Testis (tissue), 2 donors: ENCODE measurements at regions not wholly inside any gene's neighbourhood (a gene's known extent, or its start where the extent isn't known, plus 50 kb on each side); places are given as distances from the start of the nearest gene placed in this dataset.

Experiments
- DNase-seq: peaks from one replicate; pipeline ENCODE4 v3.0.0-alpha.2; 2019
- H3K27ac ChIP-seq, 2 donors: fragments of 200-600 bp; sonication (generic); one replicate each; pipeline ENCODE4 v1.5.1; 2019
- H3K27me3 ChIP-seq: fragments of 200-600 bp; sonication (generic); one replicate; pipeline ENCODE4 v1.5.1; 2019
- H3K36me3 ChIP-seq: fragments of 200-600 bp; sonication (generic); one replicate; pipeline ENCODE4 v1.5.1; 2017; ENCODE audit warnings: low read depth; ENCODE audit errors: missing control alignments
- H3K4me1 ChIP-seq: fragments of 200-600 bp; sonication (generic); one replicate; pipeline ENCODE4 v1.5.1; 2019
- H3K4me3 ChIP-seq, 2 donors: fragments of 200-600 bp; sonication (generic); one replicate each; pipeline ENCODE4 v1.5.1; 2017 to 2019
- H3K9me3 ChIP-seq: fragments of 200-600 bp; sonication (generic); one replicate; pipeline ENCODE4 v1.5.1; 2017
- CTCF ChIP-seq, 3 experiments: fragments of 450-650 bp in 2 of 3; fragments of 200-600 bp in 1 of 3; sonication (generic) in 1 of 3; IDR thresholded peaks; one replicate each; pipeline ENCODE4 v1.5.1; 2016 to 2019; ENCODE audit warnings: antibody characterized with exemption in 3 of 3, mild to moderate bottlenecking in 2 of 3, moderate library complexity in 1 of 3
- POLR2A ChIP-seq: fragments of 450-650 bp; IDR thresholded peaks from one replicate; pipeline ENCODE4 v1.6.1; 2017; ENCODE audit warnings: antibody characterized with exemption, mild to moderate bottlenecking, moderate library complexity
- WGBS, 2 donors: methylation state at CpG; one replicate each; pipeline ENCODE4 v1.1.5; 2018; 5-methylcytosine and 5-hydroxymethylcytosine counted together
- intact Hi-C: fragments of 100-400 bp; cut with DNase I; formaldehyde crosslinking; loops from one replicate; pipeline ENCODE4 v1.15.1; 2023; ENCODE audit warnings: low total_unique reads

DNA sequence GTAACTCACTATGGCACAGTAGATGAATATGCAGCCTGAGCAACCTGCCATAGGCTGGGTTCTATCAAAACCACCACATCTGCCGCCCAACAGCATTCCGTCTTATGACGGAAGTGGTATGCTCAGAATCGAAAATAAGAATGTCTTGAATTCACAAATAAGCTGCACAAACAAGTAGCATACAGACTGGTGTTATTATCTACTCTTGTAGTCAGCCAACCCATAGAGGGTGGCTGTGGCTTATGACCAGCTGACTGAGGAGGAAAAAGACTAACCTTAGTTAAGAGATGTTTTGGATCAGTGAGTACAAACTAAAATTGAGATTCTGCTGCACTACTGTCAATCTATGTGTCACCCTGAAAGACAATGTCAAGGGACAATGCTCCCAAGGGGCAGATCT lies 1255.1 kb upstream of the EYS start:
- Histone ChIP-seq H3K4me3 (no peak overlapping the region), H3K36me3 (no peaks in the 10 kb centered on the region), H3K27ac (no peak overlapping the region), H3K4me1 (no peaks in the 10 kb centered on the region), H3K27me3 (no peaks in the 10 kb centered on the region), H3K9me3 (no peaks in the 10 kb centered on the region)
- DNase-seq, result no peak
- TF ChIP-seq CTCF (IDR thresholded peaks at IDR 0.05) (no peak), POLR2A (no peak)
- intact Hi-C loops, result no loop called here
- WGBS, 2 donors, result 95 to 100% methylated on average over 4 of the region's 4 CpGs

GRCh38 chr6:66961191-66961590 lies 1254.2 kb upstream of the EYS start:
- Histone ChIP-seq H3K4me1 (no peaks in the 10 kb centered on the region), H3K27me3 (no peaks in the 10 kb centered on the region), H3K27ac (no peak overlapping the region), H3K4me3 (no peak overlapping the region), H3K36me3 (no peaks in the 10 kb centered on the region), H3K9me3 (no peaks in the 10 kb centered on the region)
- TF ChIP-seq CTCF (IDR thresholded peaks at IDR 0.05) (no peak), POLR2A (no peak)
- intact Hi-C loops, result no loop called here
- no peak for DNase-seq

- Histone ChIP-seq H3K27ac (no peak overlapping the region), H3K9me3 (no peaks in the 10 kb centered on the region), H3K27me3 (no peaks in the 10 kb centered on the region), H3K4me3 (peak overlapping the region; percentile 29 to 48), H3K36me3 (no peaks in the 10 kb centered on the region), H3K4me1 (no peaks in the 10 kb centered on the region)
- TF ChIP-seq POLR2A (no peak), CTCF (IDR thresholded peaks at IDR 0.05) (no peak)
- no peak for DNase-seq
- 39 to 85% methylated on average over 11 to 28 of the region's 32 CpGs for WGBS, 2 donors
- intact Hi-C loops, result no loop called here
Observed at GRCh38 chr6:66949191-66949661, 1242.2 kb upstream of the EYS start.

DNA sequence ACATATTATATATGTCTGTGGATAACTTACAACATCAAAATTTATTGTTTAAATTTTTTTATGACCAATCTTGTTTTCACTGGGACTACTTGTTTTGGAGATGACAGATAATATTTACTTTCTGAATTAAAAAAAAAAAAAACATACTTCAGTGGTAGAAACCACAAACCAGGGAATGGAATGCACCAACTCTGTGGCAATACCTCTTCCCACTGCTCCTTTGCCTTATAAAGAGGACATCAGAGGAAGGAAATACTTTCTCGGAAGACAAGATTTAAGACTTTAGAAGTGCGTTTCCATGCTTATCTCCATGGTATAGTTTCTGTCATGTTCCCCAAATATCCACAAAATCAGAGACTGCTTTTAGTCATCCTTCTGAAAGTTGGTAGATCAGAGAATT lies 1241.1 kb upstream of the EYS start:
- Histone ChIP-seq H3K27ac (no peak overlapping the region), H3K27me3 (no peaks in the 10 kb centered on the region), H3K4me3 (no peak overlapping the region), H3K36me3 (no peaks in the 10 kb centered on the region), H3K4me1 (no peaks in the 10 kb centered on the region), H3K9me3 (no peaks in the 10 kb centered on the region)
- 0 to 69% methylated on average over 2 of the region's 2 CpGs for WGBS, 2 donors
- TF ChIP-seq POLR2A (no peak), CTCF (IDR thresholded peaks at IDR 0.05) (no peak)
- DNase-seq, result no peak
- intact Hi-C loops, result no loop called here

DNA sequence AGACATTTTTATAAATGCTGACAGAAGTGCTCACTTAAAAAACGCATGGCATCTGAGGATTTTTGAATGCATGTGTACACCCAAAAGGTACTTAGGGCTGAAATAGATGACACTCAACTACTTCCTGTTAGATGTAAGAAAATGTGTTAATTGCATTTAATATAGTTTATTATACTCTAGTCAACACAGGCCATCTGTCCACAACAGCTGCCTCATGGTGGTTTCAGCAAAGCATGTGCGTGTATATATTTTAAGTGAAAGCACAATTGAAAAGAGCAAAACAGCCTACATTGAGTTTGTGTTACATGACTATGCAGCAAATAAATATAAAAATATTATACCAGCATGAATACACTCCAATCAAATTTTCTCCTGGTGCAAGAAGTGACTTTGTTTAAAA lies 1233.0 kb upstream of the EYS start:
- H3K4me3 ChIP-seq, result no peak overlapping the region
- H3K36me3 ChIP-seq, result no peaks in the 10 kb centered on the region
- WGBS, 2 donors, result 90 to 95% methylated on average over 2 of the region's 2 CpGs
- H3K27ac ChIP-seq, result no peak overlapping the region
- no peak for DNase-seq
- no peaks in the 10 kb centered on the region for H3K27me3 ChIP-seq
- TF ChIP-seq CTCF (IDR thresholded peaks at IDR 0.05) (no peak), POLR2A (no peak)
- H3K4me1 ChIP-seq, result no peaks in the 10 kb centered on the region
- H3K9me3 ChIP-seq, result no peaks in the 10 kb centered on the region
- intact Hi-C loops, result no loop called here
